Colonic mucosa (tissue), 4 donors: ENCODE measurements at regions not wholly inside any gene's neighbourhood (a gene's known extent, or its start where the extent isn't known, plus 50 kb on each side); places are given as distances from the start of the nearest gene placed in this dataset.

Experiments
- DNase-seq: peaks from one replicate; pipeline ENCODE4 v3.0.0-alpha.2; 2020
- H3K27ac ChIP-seq: fragments of 200-600 bp; one replicate; pipeline ENCODE4 v1.8.0; 2021
- H3K27me3 ChIP-seq: fragments of 200-600 bp; one replicate; pipeline ENCODE4 v1.8.0; 2021
- H3K36me3 ChIP-seq: fragments of 200-600 bp; one replicate; pipeline ENCODE4 v1.8.0; 2021
- H3K4me1 ChIP-seq: fragments of 200-600 bp; one replicate; pipeline ENCODE4 v1.8.0; 2021; ENCODE audit warnings: mild to moderate bottlenecking
- H3K4me3 ChIP-seq: fragments of 200-600 bp; one replicate; pipeline ENCODE4 v1.8.0; 2021
- H3K9ac ChIP-seq, 2 donors: one replicate each; pipeline ENCODE4 v1.7.0; 2013; ENCODE audit warnings: control low read depth in 2 of 2, low read depth in 2 of 2, low read length in 2 of 2
- H3K9me3 ChIP-seq: fragments of 200-600 bp; one replicate; pipeline ENCODE4 v1.8.0; 2021
- intact Hi-C: fragments of 100-400 bp; cut with DNase I; formaldehyde crosslinking; loops from one replicate; pipeline ENCODE4 v1.14.1; 2022
- TF ChIP-seq, protein P1 (sequence below): fragments of 200-600 bp; IDR thresholded peaks from one replicate; pipeline ENCODE4 v1.8.0; 2022; ENCODE audit warnings: antibody characterized with exemption, mild to moderate bottlenecking
- donor health status: healthy.
- donor health status: DM: no; HTN: no; CAD: no.
- donor health status: DM: no; HTN: no; CAD: no.

DNA sequence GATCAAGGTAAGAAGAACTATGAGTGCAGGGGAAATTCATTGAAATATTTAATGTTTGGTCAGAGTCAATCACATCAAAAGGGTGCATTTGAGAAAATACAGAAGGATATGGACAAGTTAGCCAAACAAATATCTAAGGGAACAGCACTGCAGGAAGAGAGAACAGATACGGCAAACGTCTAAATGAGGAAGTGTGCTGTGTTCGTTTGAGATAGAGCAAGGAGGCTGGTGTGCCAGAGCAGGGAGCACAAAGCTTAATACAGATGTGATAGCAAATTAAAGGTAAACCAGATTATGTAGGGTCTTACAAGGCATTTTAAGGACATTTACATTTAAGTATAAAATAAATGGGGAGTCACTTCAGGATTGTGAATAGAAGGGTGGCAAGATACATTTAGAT lies 241.3 kb upstream of the ZNF804A start:
- Histone ChIP-seq H3K27ac (no peak overlapping the region), H3K4me1 (no peaks in the 10 kb centered on the region), H3K27me3 (no peaks in the 10 kb centered on the region), H3K9ac (no peak overlapping the region), H3K4me3 (no peak overlapping the region), H3K36me3 (no peaks in the 10 kb centered on the region), H3K9me3 (no peaks in the 10 kb centered on the region)
- TF ChIP-seq, protein P1, sequence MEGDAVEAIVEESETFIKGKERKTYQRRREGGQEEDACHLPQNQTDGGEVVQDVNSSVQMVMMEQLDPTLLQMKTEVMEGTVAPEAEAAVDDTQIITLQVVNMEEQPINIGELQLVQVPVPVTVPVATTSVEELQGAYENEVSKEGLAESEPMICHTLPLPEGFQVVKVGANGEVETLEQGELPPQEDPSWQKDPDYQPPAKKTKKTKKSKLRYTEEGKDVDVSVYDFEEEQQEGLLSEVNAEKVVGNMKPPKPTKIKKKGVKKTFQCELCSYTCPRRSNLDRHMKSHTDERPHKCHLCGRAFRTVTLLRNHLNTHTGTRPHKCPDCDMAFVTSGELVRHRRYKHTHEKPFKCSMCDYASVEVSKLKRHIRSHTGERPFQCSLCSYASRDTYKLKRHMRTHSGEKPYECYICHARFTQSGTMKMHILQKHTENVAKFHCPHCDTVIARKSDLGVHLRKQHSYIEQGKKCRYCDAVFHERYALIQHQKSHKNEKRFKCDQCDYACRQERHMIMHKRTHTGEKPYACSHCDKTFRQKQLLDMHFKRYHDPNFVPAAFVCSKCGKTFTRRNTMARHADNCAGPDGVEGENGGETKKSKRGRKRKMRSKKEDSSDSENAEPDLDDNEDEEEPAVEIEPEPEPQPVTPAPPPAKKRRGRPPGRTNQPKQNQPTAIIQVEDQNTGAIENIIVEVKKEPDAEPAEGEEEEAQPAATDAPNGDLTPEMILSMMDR = no peak
- no peak for DNase-seq
- intact Hi-C loops = no loop called here

DNA sequence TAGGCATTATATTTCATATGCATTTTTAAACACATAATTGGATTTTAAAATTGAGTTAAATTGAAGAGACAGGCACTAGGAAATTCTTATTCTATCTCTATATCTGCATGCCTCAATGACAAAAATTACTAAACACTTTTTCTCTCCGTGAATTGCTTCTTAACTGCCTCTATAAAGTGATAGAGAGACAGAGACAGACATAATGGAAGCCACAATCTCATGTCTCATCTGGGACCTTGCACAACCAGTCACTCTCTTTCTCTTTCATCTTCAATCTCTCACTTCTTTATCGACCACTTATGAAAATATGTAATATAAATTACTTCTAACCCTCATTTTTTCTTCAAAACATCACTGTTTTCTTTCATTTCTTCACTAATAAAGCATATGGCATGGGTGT lies 238.9 kb upstream of the ZNF804A start:
- Histone ChIP-seq H3K27me3 (no peaks in the 10 kb centered on the region), H3K36me3 (no peaks in the 10 kb centered on the region), H3K9ac (no peak overlapping the region), H3K4me3 (no peak overlapping the region), H3K27ac (no peak overlapping the region), H3K9me3 (no peaks in the 10 kb centered on the region), H3K4me1 (no peaks in the 10 kb centered on the region)
- DNase-seq = no peak
- intact Hi-C loops = no loop called here
- TF ChIP-seq, protein P1 = no peak

- intact Hi-C loops = no loop called here
- no peak overlapping the region for H3K27ac ChIP-seq
- no peak overlapping the region for H3K9ac ChIP-seq
- no peak overlapping the region for H3K4me3 ChIP-seq
- H3K9me3 ChIP-seq = no peaks in the 10 kb centered on the region
- TF ChIP-seq, protein P1 = no peak
- DNase-seq = no peak
- no peaks in the 10 kb centered on the region for H3K27me3 ChIP-seq
- H3K4me1 ChIP-seq = no peaks in the 10 kb centered on the region
- no peaks in the 10 kb centered on the region for H3K36me3 ChIP-seq
These were observed 235.1 kb upstream of the ZNF804A start for GRCh38 chr2:184363213-184363612.

GRCh38 chr2:184367211-184367610 lies 231.1 kb upstream of the ZNF804A start:
- TF ChIP-seq, protein P1 = no peak
- Histone ChIP-seq H3K9ac (no peak overlapping the region), H3K36me3 (no peaks in the 10 kb centered on the region), H3K27ac (no peak overlapping the region), H3K4me3 (no peak overlapping the region), H3K27me3 (no peaks in the 10 kb centered on the region), H3K9me3 (no peaks in the 10 kb centered on the region), H3K4me1 (no peaks in the 10 kb centered on the region)
- intact Hi-C loops = no loop called here
- DNase-seq = no peak

DNA sequence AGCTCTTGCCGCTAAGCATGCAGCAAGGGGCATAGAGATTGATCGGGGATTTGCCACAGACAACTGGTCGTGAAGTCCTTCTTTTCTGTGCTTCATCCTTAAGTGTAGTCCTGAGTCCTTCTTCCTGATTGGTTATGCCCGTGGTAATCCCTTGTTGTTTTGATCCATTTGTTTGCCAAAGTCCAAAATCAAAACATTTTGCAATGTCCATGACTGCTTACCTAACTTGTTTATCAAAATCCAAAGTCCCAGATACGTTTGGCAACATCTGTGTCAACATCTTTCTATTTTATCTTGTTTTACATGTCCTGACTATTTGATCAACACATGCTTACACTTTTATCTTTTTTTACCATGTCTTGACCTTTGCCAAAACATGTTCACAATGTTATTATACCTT lies 229.0 kb upstream of the ZNF804A start:
- TF ChIP-seq, protein P1 = no peak
- Histone ChIP-seq H3K9ac (no peak overlapping the region), H3K36me3 (no peaks in the 10 kb centered on the region), H3K9me3 (no peaks in the 10 kb centered on the region), H3K4me3 (no peak overlapping the region), H3K4me1 (no peaks in the 10 kb centered on the region), H3K27ac (no peak overlapping the region), H3K27me3 (no peaks in the 10 kb centered on the region)
- no peak for DNase-seq
- intact Hi-C loops = no loop called here

GRCh38 chr2:184370954-184371353 lies 227.4 kb upstream of the ZNF804A start:
- H3K9ac ChIP-seq = no peak overlapping the region
- H3K36me3 ChIP-seq = no peaks in the 10 kb centered on the region
- TF ChIP-seq, protein P1 = no peak
- H3K4me3 ChIP-seq = no peak overlapping the region
- no peaks in the 10 kb centered on the region for H3K4me1 ChIP-seq
- DNase-seq = no peak
- intact Hi-C loops = no loop called here
- no peak overlapping the region for H3K27ac ChIP-seq
- H3K9me3 ChIP-seq = no peaks in the 10 kb centered on the region
- H3K27me3 ChIP-seq = no peaks in the 10 kb centered on the region
